GM12878 (cell line): ENCODE measurements at regions not wholly inside any gene's neighbourhood (a gene's known extent, or its start where the extent isn't known, plus 50 kb on each side); places are given as distances from the start of the nearest gene placed in this dataset.

Source experiments
- ATAC-seq: fragments of 200-7000 bp; cut with Tn5 transposase; 3 replicates; pipeline ENCODE4 v1.9.1; 2020; ENCODE audit warnings: mild to moderate bottlenecking, moderate library complexity
- BruUV-seq: library from RNA; stranded (reverse); fragments of 400-500 nt; replicated peaks from 2 replicates; lab custom pipeline; 2021; lab: Mats Ljungman, UMichigan
- CTCF ChIA-PET: fragments of 300-600 bp; sonication (Branson Sonifier 250); formaldehyde crosslinking; extraction: SDS; loops from one replicate; lab custom pipeline; 2021; ENCODE audit warnings: inconsistent platforms; lab: Yijun Ruan, JAX
- POLR2A ChIA-PET: fragments of 350-600 bp; formaldehyde crosslinking; extraction: SDS; loops from one replicate; lab custom pipeline; 2021; ENCODE audit warnings: inconsistent platforms; lab: Charles Lee
- RAD21 ChIA-PET: fragments of 300-600 bp; sonication (Branson Sonifier 250); formaldehyde crosslinking; loops from one replicate; lab custom pipeline; 2023; ENCODE audit warnings: antibody characterized with exemption; ENCODE audit not compliant: unreplicated experiment; lab: Charles Lee
- SMC1A ChIA-PET: fragments of 300-600 bp; sonication (Branson Sonifier 250); formaldehyde crosslinking; loops from one replicate; lab custom pipeline; 2023; ENCODE audit not compliant: unreplicated experiment, uncharacterized antibody; lab: Charles Lee
- DNase-seq: peaks from one replicate; pipeline ENCODE4 v3.0.0-alpha.2; 2011; ENCODE audit warnings: low read depth, low spot score
- FAIRE-seq: peaks from 3 replicates; lab custom pipeline; 2011; peaks lifted over from hg19 to GRCh38; lab: Jason Lieb, UNC
- H2AFZ ChIP-seq: 2 replicates; pipeline ENCODE4 v1.6.0; 2011; ENCODE audit warnings: low read depth, low read length, control low read depth; ENCODE audit not compliant: control insufficient read depth
- H3K27ac ChIP-seq: 2 replicates; pipeline ENCODE4 v1.5.1; 2011; ENCODE audit warnings: control low read depth; ENCODE audit not compliant: control insufficient read depth, insufficient read depth
- H3K27me3 ChIP-seq, 2 experiments: replicated peaks in 1 of 2; 2 replicates each; pipeline versions ENCODE4 v1.6.0 to v1.6.1; 2011; ENCODE audit warnings: low read length in 1 of 2; ENCODE audit not compliant: control insufficient read depth in 2 of 2, insufficient read depth in 2 of 2
- H3K36me3 ChIP-seq, 2 experiments: 2 replicates each; pipeline ENCODE4 v1.5.1; 2011; ENCODE audit warnings: low read length in 1 of 2; ENCODE audit not compliant: control insufficient read depth in 2 of 2, insufficient read depth in 2 of 2
- H3K4me1 ChIP-seq: 2 replicates; pipeline ENCODE4 v1.6.1; 2011; ENCODE audit warnings: mild to moderate bottlenecking, low read length, moderate library complexity, mixed read lengths; ENCODE audit not compliant: control insufficient read depth, insufficient read depth
- H3K4me2 ChIP-seq: 2 replicates; pipeline ENCODE4 v1.6.0; 2011; ENCODE audit warnings: control low read depth; ENCODE audit not compliant: control insufficient read depth, insufficient read depth
- H3K4me3 ChIP-seq: fragments of 200-600 bp; sonication (generic); 2 replicates; pipeline ENCODE4 v1.5.1; 2016
- H3K79me2 ChIP-seq: 2 replicates; pipeline ENCODE4 v1.6.0; 2011; ENCODE audit warnings: low read length; ENCODE audit not compliant: control insufficient read depth, insufficient read depth
- H3K9ac ChIP-seq: 2 replicates; pipeline ENCODE4 v1.8.0; 2011; ENCODE audit warnings: low read length, control low read depth, mixed read lengths; ENCODE audit not compliant: control insufficient read depth, insufficient read depth
- H3K9me3 ChIP-seq: replicated peaks from 3 replicates; pipeline ENCODE4 v1.5.1; 2011; ENCODE audit warnings: mild to moderate bottlenecking, low read length; ENCODE audit not compliant: control insufficient read depth, insufficient read depth
- H4K20me1 ChIP-seq: 2 replicates; pipeline ENCODE4 v1.6.0; 2011; ENCODE audit not compliant: control insufficient read depth, insufficient read depth
- ASH2L ChIP-seq: fragments of 300-600, 200-600 bp; sonication (generic); IDR thresholded peaks from 2 replicates; pipeline ENCODE4 v1.6.1; 2017; ENCODE audit warnings: low read depth, mild to moderate bottlenecking, borderline replicate concordance
- BACH1 ChIP-seq: fragments of 450-650 bp; IDR thresholded peaks from 2 replicates; pipeline ENCODE4 v1.6.1; 2017; ENCODE audit warnings: mild to moderate bottlenecking, borderline replicate concordance
- EGR1 ChIP-seq, 2 experiments: IDR thresholded peaks; 1 replicate in 1 of 2; 2 replicates in 1 of 2; pipeline ENCODE4 v1.6.1; 2011 to 2012; ENCODE audit warnings: low read depth in 2 of 2, low read length in 2 of 2, borderline replicate concordance in 1 of 2, mild to moderate bottlenecking in 1 of 2, moderate library complexity in 1 of 2
- EZH2 ChIP-seq: IDR thresholded peaks from 2 replicates; pipeline ENCODE4 v1.6.1; 2012; ENCODE audit warnings: low read depth, mild to moderate bottlenecking, control low read depth, inconsistent platforms, low read length, borderline replicate concordance; ENCODE audit not compliant: control insufficient read depth
- HDGF ChIP-seq: fragments of 450-650 bp; IDR thresholded peaks from 2 replicates; pipeline ENCODE4 v1.6.1; 2016; ENCODE audit warnings: antibody characterized with exemption
- PAX8 ChIP-seq: fragments of 450-650 bp; IDR thresholded peaks from 2 replicates; pipeline ENCODE4 v1.6.1; 2017; ENCODE audit warnings: mild to moderate bottlenecking, moderate library complexity
- RB1 ChIP-seq: fragments of 450-650 bp; formaldehyde crosslinking; IDR thresholded peaks from 2 replicates; pipeline ENCODE4 v1.6.1; 2017; ENCODE audit warnings: mild to moderate bottlenecking, borderline replicate concordance
- RCOR1 ChIP-seq: conservative IDR thresholded peaks from 2 replicates; pipeline ENCODE4 v1.6.1; 2012; ENCODE audit warnings: low read depth, low read length, improper control_type of control experiment
- RELA ChIP-seq: fragments of 450-650 bp; IDR thresholded peaks from 2 replicates; pipeline ENCODE4 v1.8.0; 2014; ENCODE audit warnings: borderline replicate concordance; ENCODE audit not compliant: partially characterized antibody
- RFX5 ChIP-seq: IDR thresholded peaks from 2 replicates; pipeline ENCODE4 v1.6.1; 2011; ENCODE audit warnings: low read depth, low read length, improper control_type of control experiment
- SMARCA5 ChIP-seq: fragments of 450-650 bp; IDR thresholded peaks from 2 replicates; pipeline ENCODE4 v1.6.1; 2017; ENCODE audit warnings: mild to moderate bottlenecking
- SREBF1 ChIP-seq: IDR thresholded peaks from 2 replicates; pipeline ENCODE4 v1.6.1; 2012; ENCODE audit warnings: mild to moderate bottlenecking, low read length
- TARDBP ChIP-seq: IDR thresholded peaks from 2 replicates; pipeline ENCODE4 v1.6.1; 2016; ENCODE audit warnings: borderline replicate concordance
- TBL1XR1 ChIP-seq: IDR thresholded peaks from 2 replicates; pipeline ENCODE4 v1.6.1; 2012; ENCODE audit warnings: low read depth, low read length, improper control_type of control experiment
- TCF3 ChIP-seq: IDR thresholded peaks from 2 replicates; pipeline ENCODE4 v1.6.1; 2012; ENCODE audit warnings: low read depth, mild to moderate bottlenecking, low read length, borderline replicate concordance; ENCODE audit not compliant: insufficient read depth
- ZSCAN29 ChIP-seq: fragments of 450-650 bp; IDR thresholded peaks from 2 replicates; pipeline ENCODE4 v1.6.1; 2017; ENCODE audit warnings: mild to moderate bottlenecking, moderate library complexity
- WGBS: methylation state at CpG from one replicate; pipeline ENCODE4 v1.1.6; 2016; ENCODE audit warnings: low lambda C conversion rate; ENCODE audit not compliant: insufficient replicate concordance, insufficient coverage; ENCODE audit errors: missing lambda C conversion rate; 5-methylcytosine and 5-hydroxymethylcytosine counted together
- in situ Hi-C: fragments of 300-500 bp; cut with MboI; formaldehyde crosslinking; loops from 9 replicates; pipeline ENCODE4 v1.14.3; 2018; ENCODE audit warnings: mixed read lengths
- intact Hi-C: fragments of 100-400 bp; cut with micrococcal nuclease; formaldehyde crosslinking; loops from one replicate; pipeline ENCODE4 v1.14.2; 2022; ENCODE audit not compliant: unreplicated experiment
- TF ChIP-seq, protein P1 (sequence below): IDR thresholded peaks from 2 replicates; pipeline ENCODE4 v1.6.1; 2011; ENCODE audit warnings: low read depth, mild to moderate bottlenecking, low read length, moderate library complexity, borderline replicate concordance; ENCODE audit errors: extremely low read depth
- TF ChIP-seq, protein P2 (sequence below): fragments of 150-350 bp; IDR thresholded peaks from 2 replicates; pipeline ENCODE4 v1.6.1; 2016; ENCODE audit warnings: low read depth, low read length
- TF ChIP-seq, protein P3 (sequence below): fragments of 450-650 bp; IDR thresholded peaks from 2 replicates; pipeline ENCODE4 v1.6.1; 2017; ENCODE audit warnings: mild to moderate bottlenecking

GRCh38 chr2:76506538-76506937, 795.8 kb upstream of the GCFC2 start:
- H3K79me2 ChIP-seq: no peaks in the 10 kb centered on the region
- no peaks in the 10 kb centered on the region for H3K36me3 ChIP-seq
- 23% methylated on average over 6 of the region's 6 CpGs for WGBS
- POLR2A ChIA-PET: no interaction called here
- no peak for TF ChIP-seq BACH1
- TF ChIP-seq, protein P1, sequence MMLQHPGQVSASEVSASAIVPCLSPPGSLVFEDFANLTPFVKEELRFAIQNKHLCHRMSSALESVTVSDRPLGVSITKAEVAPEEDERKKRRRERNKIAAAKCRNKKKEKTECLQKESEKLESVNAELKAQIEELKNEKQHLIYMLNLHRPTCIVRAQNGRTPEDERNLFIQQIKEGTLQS: no peak
- no peak for TF ChIP-seq RELA
- TF ChIP-seq EZH2: no peak
- TF ChIP-seq ASH2L: no peak
- no peak for TF ChIP-seq RB1
- TF ChIP-seq TBL1XR1: no peak
- no peak for TF ChIP-seq ZSCAN29
- TF ChIP-seq, protein P2, sequence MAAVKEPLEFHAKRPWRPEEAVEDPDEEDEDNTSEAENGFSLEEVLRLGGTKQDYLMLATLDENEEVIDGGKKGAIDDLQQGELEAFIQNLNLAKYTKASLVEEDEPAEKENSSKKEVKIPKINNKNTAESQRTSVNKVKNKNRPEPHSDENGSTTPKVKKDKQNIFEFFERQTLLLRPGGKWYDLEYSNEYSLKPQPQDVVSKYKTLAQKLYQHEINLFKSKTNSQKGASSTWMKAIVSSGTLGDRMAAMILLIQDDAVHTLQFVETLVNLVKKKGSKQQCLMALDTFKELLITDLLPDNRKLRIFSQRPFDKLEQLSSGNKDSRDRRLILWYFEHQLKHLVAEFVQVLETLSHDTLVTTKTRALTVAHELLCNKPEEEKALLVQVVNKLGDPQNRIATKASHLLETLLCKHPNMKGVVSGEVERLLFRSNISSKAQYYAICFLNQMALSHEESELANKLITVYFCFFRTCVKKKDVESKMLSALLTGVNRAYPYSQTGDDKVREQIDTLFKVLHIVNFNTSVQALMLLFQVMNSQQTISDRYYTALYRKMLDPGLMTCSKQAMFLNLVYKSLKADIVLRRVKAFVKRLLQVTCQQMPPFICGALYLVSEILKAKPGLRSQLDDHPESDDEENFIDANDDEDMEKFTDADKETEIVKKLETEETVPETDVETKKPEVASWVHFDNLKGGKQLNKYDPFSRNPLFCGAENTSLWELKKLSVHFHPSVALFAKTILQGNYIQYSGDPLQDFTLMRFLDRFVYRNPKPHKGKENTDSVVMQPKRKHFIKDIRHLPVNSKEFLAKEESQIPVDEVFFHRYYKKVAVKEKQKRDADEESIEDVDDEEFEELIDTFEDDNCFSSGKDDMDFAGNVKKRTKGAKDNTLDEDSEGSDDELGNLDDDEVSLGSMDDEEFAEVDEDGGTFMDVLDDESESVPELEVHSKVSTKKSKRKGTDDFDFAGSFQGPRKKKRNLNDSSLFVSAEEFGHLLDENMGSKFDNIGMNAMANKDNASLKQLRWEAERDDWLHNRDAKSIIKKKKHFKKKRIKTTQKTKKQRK: no peak
- TF ChIP-seq TARDBP: no peak
- no peak for TF ChIP-seq RCOR1
- TF ChIP-seq SMARCA5: no peak
- TF ChIP-seq, protein P3, sequence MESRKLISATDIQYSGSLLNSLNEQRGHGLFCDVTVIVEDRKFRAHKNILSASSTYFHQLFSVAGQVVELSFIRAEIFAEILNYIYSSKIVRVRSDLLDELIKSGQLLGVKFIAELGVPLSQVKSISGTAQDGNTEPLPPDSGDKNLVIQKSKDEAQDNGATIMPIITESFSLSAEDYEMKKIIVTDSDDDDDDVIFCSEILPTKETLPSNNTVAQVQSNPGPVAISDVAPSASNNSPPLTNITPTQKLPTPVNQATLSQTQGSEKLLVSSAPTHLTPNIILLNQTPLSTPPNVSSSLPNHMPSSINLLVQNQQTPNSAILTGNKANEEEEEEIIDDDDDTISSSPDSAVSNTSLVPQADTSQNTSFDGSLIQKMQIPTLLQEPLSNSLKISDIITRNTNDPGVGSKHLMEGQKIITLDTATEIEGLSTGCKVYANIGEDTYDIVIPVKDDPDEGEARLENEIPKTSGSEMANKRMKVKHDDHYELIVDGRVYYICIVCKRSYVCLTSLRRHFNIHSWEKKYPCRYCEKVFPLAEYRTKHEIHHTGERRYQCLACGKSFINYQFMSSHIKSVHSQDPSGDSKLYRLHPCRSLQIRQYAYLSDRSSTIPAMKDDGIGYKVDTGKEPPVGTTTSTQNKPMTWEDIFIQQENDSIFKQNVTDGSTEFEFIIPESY: no peak
- TF ChIP-seq RFX5: no peak
- no peak for TF ChIP-seq TCF3
- no peak for TF ChIP-seq HDGF
- TF ChIP-seq SREBF1: no peak
- no peak for TF ChIP-seq EGR1 (IDR thresholded peaks at IDR 0.05; ENCODE audit: borderline replicate concordance in 1 of 2, low read depth in 2 of 2, low read length in 2 of 2)
- no peak for TF ChIP-seq PAX8
- no TSS peak for BruUV-seq
- H3K27me3 ChIP-seq: no peaks in the 10 kb centered on the region
- FAIRE-seq (no peak), DNase-seq (no peak), ATAC-seq (no peak)
- no peaks in the 10 kb centered on the region for H4K20me1 ChIP-seq
- no peak overlapping the region for H2AFZ ChIP-seq
- H3K27ac ChIP-seq: no peak overlapping the region
- intact Hi-C loops: no loop called here
- CTCF ChIA-PET: no interaction called here
- H3K4me1 ChIP-seq: no peaks in the 10 kb centered on the region
- no peak overlapping the region for H3K4me3 ChIP-seq
- H3K4me2 ChIP-seq: no peak overlapping the region
- SMC1A ChIA-PET: no interaction called here
- no peaks in the 10 kb centered on the region for H3K9me3 ChIP-seq
- in situ Hi-C loops: no loop called here
- RAD21 ChIA-PET: no interaction called here
- H3K9ac ChIP-seq: no peak overlapping the region
